IMR-90 (cell line): ENCODE measurements at regions not wholly inside any gene's neighbourhood (a gene's known extent, or its start where the extent isn't known, plus 50 kb on each side); places are given as distances from the start of the nearest gene placed in this dataset.
A peak's percentile ranks its signal among the peaks of the same experiment; 100 is the strongest.

Source experiments
- ATAC-seq: fragments of 200-7000 bp; cut with Tn5 transposase; 2 replicates; pipeline ENCODE4 v1.9.1; 2020; ENCODE audit warnings: low read depth, mild to moderate bottlenecking, moderate library complexity
- BruUV-seq: library from RNA; stranded (reverse); fragments of 400-500 nt; replicated peaks from 2 replicates; lab custom pipeline; 2021; lab: Mats Ljungman, UMichigan
- CTCF ChIA-PET: fragments of 300-600 bp; formaldehyde crosslinking; extraction: SDS; loops from one replicate; lab custom pipeline; 2021; ENCODE audit warnings: antibody characterized with exemption; lab: Yijun Ruan, JAX
- POLR2A ChIA-PET: fragments of 300-600 bp; sonication (Branson Sonifier 250); formaldehyde crosslinking; loops from one replicate; lab custom pipeline; 2022; ENCODE audit warnings: antibody characterized with exemption; ENCODE audit not compliant: unreplicated experiment; lab: Charles Lee
- DNase-seq: peaks from one replicate; pipeline ENCODE4 v3.0.0; 2013
- H2AFZ ChIP-seq: replicated peaks from 2 replicates; pipeline ENCODE3; 2013; ENCODE audit warnings: low read length, mild to moderate bottlenecking; ENCODE audit not compliant: poor library complexity
- H2AK5ac ChIP-seq: 2 replicates; pipeline ENCODE4 v1.6.1; 2013; ENCODE audit warnings: low read depth, low read length, inconsistent platforms
- H2AK9ac ChIP-seq: replicated peaks from 2 replicates; pipeline ENCODE3; 2013; ENCODE audit warnings: mild to moderate bottlenecking, low read depth, low read length, moderate library complexity; ENCODE audit not compliant: poor library complexity
- H2BK120ac ChIP-seq: 2 replicates; pipeline ENCODE4 v1.6.1; 2013; ENCODE audit warnings: low read depth, low read length, inconsistent platforms
- H2BK15ac ChIP-seq: 3 replicates; pipeline ENCODE4 v1.6.1; 2013; ENCODE audit warnings: low read depth, low read length, inconsistent platforms
- H2BK20ac ChIP-seq: 2 replicates; pipeline ENCODE4 v1.6.1; 2013; ENCODE audit warnings: low read depth, mild to moderate bottlenecking, inconsistent platforms, low read length, moderate library complexity
- H2BK5ac ChIP-seq: 2 replicates; pipeline ENCODE4 v1.6.1; 2013; ENCODE audit warnings: mild to moderate bottlenecking, low read depth, low read length, inconsistent platforms; ENCODE audit not compliant: poor library complexity, severe bottlenecking
- H3K14ac ChIP-seq: replicated peaks from 2 replicates; pipeline ENCODE4 v1.6.1; 2013; ENCODE audit warnings: low read depth, low read length, inconsistent platforms
- H3K18ac ChIP-seq: 2 replicates; pipeline ENCODE4 v1.6.1; 2013; ENCODE audit warnings: low read depth, low read length, control low read depth
- H3K23ac ChIP-seq: 2 replicates; pipeline ENCODE4 v1.6.1; 2013; ENCODE audit warnings: low read depth, low read length, inconsistent platforms
- H3K27ac ChIP-seq: 2 replicates; pipeline ENCODE4 v1.5.1; 2013; ENCODE audit warnings: mild to moderate bottlenecking, control low read depth, low read length; ENCODE audit not compliant: insufficient read depth
- H3K27me3 ChIP-seq: 2 replicates; pipeline ENCODE4 v1.6.1; 2013; ENCODE audit warnings: low read length; ENCODE audit not compliant: control insufficient read depth, insufficient read depth
- H3K36me3 ChIP-seq: 2 replicates; pipeline ENCODE4 v1.6.1; 2013; ENCODE audit warnings: low read length, mixed read lengths; ENCODE audit not compliant: control insufficient read depth, insufficient read depth
- H3K4ac ChIP-seq: 2 replicates; pipeline ENCODE4 v1.6.1; 2013; ENCODE audit warnings: low read depth, low read length, inconsistent platforms
- H3K4me1 ChIP-seq: 2 replicates; pipeline ENCODE4 v1.6.1; 2013; ENCODE audit warnings: low read length, mixed read lengths; ENCODE audit not compliant: control insufficient read depth, insufficient read depth
- H3K4me2 ChIP-seq: 2 replicates; pipeline ENCODE4 v1.6.1; 2013; ENCODE audit warnings: low read depth, mild to moderate bottlenecking, control low read depth, low read length, moderate library complexity
- H3K4me3 ChIP-seq: 2 replicates; pipeline ENCODE4 v1.5.1; 2013; ENCODE audit warnings: low read depth, mild to moderate bottlenecking, control low read depth, low read length, moderate library complexity; ENCODE audit not compliant: insufficient read depth
- H3K56ac ChIP-seq: 2 replicates; pipeline ENCODE4 v1.6.1; 2013; ENCODE audit warnings: low read length, inconsistent platforms; ENCODE audit not compliant: insufficient read depth; ENCODE audit errors: extremely low read depth
- H3K79me1 ChIP-seq, 2 experiments: 2 replicates each; pipeline ENCODE4 v1.6.1; 2013; ENCODE audit warnings: low read length in 2 of 2, inconsistent platforms in 1 of 2, low read depth in 1 of 2
- H3K9ac ChIP-seq: 2 replicates; pipeline ENCODE4 v1.6.1; 2013; ENCODE audit warnings: low read depth, low read length, control low read depth
- H3K9me1 ChIP-seq: 2 replicates; pipeline ENCODE4 v1.6.1; 2013; ENCODE audit warnings: low read length, inconsistent platforms; ENCODE audit not compliant: insufficient read depth
- H3K9me3 ChIP-seq: 2 replicates; pipeline ENCODE4 v1.6.1; 2013; ENCODE audit warnings: low read length; ENCODE audit not compliant: control insufficient read depth, insufficient read depth
- H4K20me1 ChIP-seq: 2 replicates; pipeline ENCODE4 v1.6.1; 2013; ENCODE audit warnings: low read length, inconsistent platforms; ENCODE audit not compliant: insufficient read depth
- H4K5ac ChIP-seq: 2 replicates; pipeline ENCODE4 v1.6.1; 2013; ENCODE audit warnings: mild to moderate bottlenecking, low read depth, low read length, control low read depth
- H4K8ac ChIP-seq, 2 experiments: 2 replicates each; pipeline ENCODE4 v1.6.1; 2013; ENCODE audit warnings: low read depth in 2 of 2, low read length in 2 of 2, control low read depth in 1 of 2, inconsistent platforms in 1 of 2
- H4K91ac ChIP-seq: 2 replicates; pipeline ENCODE4 v1.6.1; 2013; ENCODE audit warnings: low read depth, low read length, inconsistent platforms; ENCODE audit not compliant: insufficient read depth
- BHLHE40 ChIP-seq: fragments of 150-350 bp; IDR thresholded peaks from 2 replicates; pipeline ENCODE4 v1.6.1; 2016; ENCODE audit warnings: mild to moderate bottlenecking, low read depth, low read length
- CEBPB ChIP-seq: IDR thresholded peaks from 2 replicates; pipeline ENCODE4 v1.6.1; 2012; ENCODE audit warnings: low read depth, low read length, improper control_type of control experiment
- CTCF ChIP-seq: conservative IDR thresholded peaks from 2 replicates; pipeline ENCODE4 v1.5.1; 2012; ENCODE audit warnings: mild to moderate bottlenecking, low read depth, low read length, improper control_type of control experiment
- FOS ChIP-seq: fragments of 150-350 bp; IDR thresholded peaks from 2 replicates; pipeline ENCODE4 v1.6.1; 2016; ENCODE audit warnings: low read depth, low read length
- RAD21 ChIP-seq: IDR thresholded peaks from 2 replicates; pipeline ENCODE4 v1.6.1; 2012; ENCODE audit warnings: low read length, improper control_type of control experiment
- RCOR1 ChIP-seq: IDR thresholded peaks from 2 replicates; pipeline ENCODE4 v1.6.1; 2012; ENCODE audit warnings: mild to moderate bottlenecking, low read length, improper control_type of control experiment; ENCODE audit not compliant: insufficient replicate concordance
- SMC3 ChIP-seq: fragments of 150-350 bp; IDR thresholded peaks from 2 replicates; pipeline ENCODE4 v1.6.1; 2016; ENCODE audit warnings: low read depth, mild to moderate bottlenecking, antibody characterized with exemption, low read length, moderate library complexity
- WGBS, 2 experiments: methylation state at CpG; one replicate each; pipeline versions ENCODE4 v1.1.5 to v1.1.7; 2013; ENCODE audit warnings: missing lambda C conversion rate in 2 of 2; ENCODE audit not compliant: insufficient read length in 1 of 2; ENCODE audit errors: extremely low coverage in 2 of 2; 5-methylcytosine and 5-hydroxymethylcytosine counted together
- dilution Hi-C: fragments of 300-500 bp; cut with HindIII; formaldehyde crosslinking; loops from one replicate; pipeline ENCODE4 v1.14.3; 2018; ENCODE audit warnings: low sequenced_read_pairs; ENCODE audit not compliant: unreplicated experiment
- in situ Hi-C: fragments of 300-500 bp; cut with MboI; formaldehyde crosslinking; loops from 3 replicates; pipeline ENCODE4 v1.14.3; 2019; ENCODE audit warnings: low sequenced_read_pairs, inconsistent platforms, mixed read lengths
- intact Hi-C: fragments of 100-400 bp; cut with micrococcal nuclease; formaldehyde crosslinking; loops from 2 replicates; pipeline ENCODE4 v1.10.0; 2022
- TF ChIP-seq, protein P1 (sequence below): fragments of 150-350 bp; IDR thresholded peaks from 2 replicates; pipeline ENCODE4 v1.6.1; 2016; ENCODE audit warnings: low read depth, mild to moderate bottlenecking, low read length, moderate library complexity, borderline replicate concordance

GRCh38 chr6:140105241-140105640 is 730.8 kb upstream of the CITED2 start:
- H2BK15ac ChIP-seq: peak overlapping the region; percentile 97; the same call in 1 of the 3 replicates

More at GRCh38 chr6:140105241-140105640, 730.8 kb upstream of the CITED2 start:
- no peak for ATAC-seq
- peak overlapping the region; percentile 44; the same call in 1 of the 2 replicates for H3K14ac ChIP-seq
- intact Hi-C loops: no loop called here
- no peak overlapping the region for H3K4me2 ChIP-seq
- H3K9me3 ChIP-seq: no peaks in the 10 kb centered on the region
- 0 out of 2 replicates have a peak overlapping the region, but pooled peaks have one; percentile 84 for H2BK20ac ChIP-seq
- H2AK9ac ChIP-seq: no peak overlapping the region
- no CpG with 5 or more reads among the region's 3 CpGs for WGBS, 2 experiments
- H2AK5ac ChIP-seq: no peak overlapping the region
- DNase-seq: no peak
- H3K4me1 ChIP-seq: no peaks in the 10 kb centered on the region
- ChIA-PET POLR2A (no interaction called here), CTCF (no interaction called here)
- no peaks in the 10 kb centered on the region for H4K20me1 ChIP-seq
- H3K23ac ChIP-seq: no peak overlapping the region
- no peaks in the 10 kb centered on the region for H3K79me1 ChIP-seq
- no peak overlapping the region for H2BK5ac ChIP-seq
- BruUV-seq: no TSS peak
- dilution Hi-C loops: no loop called here
- H2BK120ac ChIP-seq: 0 out of 2 replicates have a peak overlapping the region, but pooled peaks have one; percentile 68
- peak overlapping the region; percentile 76 to 94; a peak in 3 of 4 replicates for H4K8ac ChIP-seq
- no peaks in the 10 kb centered on the region for H3K27me3 ChIP-seq
- H3K56ac ChIP-seq: no peak overlapping the region
- peak overlapping the region; percentile 53; the same call in 1 of the 2 replicates for H4K5ac ChIP-seq
- no peak overlapping the region for H3K4me3 ChIP-seq
- no peak overlapping the region for H3K4ac ChIP-seq
- H3K27ac ChIP-seq: no peak overlapping the region
- H3K36me3 ChIP-seq: no peaks in the 10 kb centered on the region
- H2AFZ ChIP-seq: no peak overlapping the region
- no peak overlapping the region for H4K91ac ChIP-seq
- peak overlapping the region; percentile 22; the same call in 1 of the 2 replicates for H3K18ac ChIP-seq
- no peak overlapping the region for H3K9ac ChIP-seq
- in situ Hi-C loops: no loop called here
- no peaks in the 10 kb centered on the region for H3K9me1 ChIP-seq
- TF ChIP-seq RCOR1 (no peak), RAD21 (no peak), BHLHE40 (no peak), SMC3 (no peak), CTCF (no peak), CEBPB (no peak), FOS (no peak)
- TF ChIP-seq, protein P1, sequence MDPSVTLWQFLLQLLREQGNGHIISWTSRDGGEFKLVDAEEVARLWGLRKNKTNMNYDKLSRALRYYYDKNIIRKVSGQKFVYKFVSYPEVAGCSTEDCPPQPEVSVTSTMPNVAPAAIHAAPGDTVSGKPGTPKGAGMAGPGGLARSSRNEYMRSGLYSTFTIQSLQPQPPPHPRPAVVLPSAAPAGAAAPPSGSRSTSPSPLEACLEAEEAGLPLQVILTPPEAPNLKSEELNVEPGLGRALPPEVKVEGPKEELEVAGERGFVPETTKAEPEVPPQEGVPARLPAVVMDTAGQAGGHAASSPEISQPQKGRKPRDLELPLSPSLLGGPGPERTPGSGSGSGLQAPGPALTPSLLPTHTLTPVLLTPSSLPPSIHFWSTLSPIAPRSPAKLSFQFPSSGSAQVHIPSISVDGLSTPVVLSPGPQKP: no peak
